K562 (cell line): ENCODE measurements at regions not wholly inside any gene's neighbourhood (a gene's known extent, or its start where the extent isn't known, plus 50 kb on each side); places are given as distances from the start of the nearest gene placed in this dataset.

Experiments
- ATAC-seq: fragments of 200-7000 bp; cut with Tn5 transposase; 3 replicates; pipeline ENCODE4 v1.9.1; 2020; ENCODE audit warnings: moderate library complexity
- BruUV-seq: library from RNA; stranded (reverse); fragments of 400-500 nt; replicated peaks from 2 replicates; lab custom pipeline; 2021; lab: Mats Ljungman, UMichigan
- CTCF ChIA-PET: fragments of 300-600 bp; formaldehyde crosslinking; extraction: SDS; loops from one replicate; lab custom pipeline; 2021; ENCODE audit warnings: low intra/inter-chr PET ratio; lab: Yijun Ruan, JAX
- POLR2A ChIA-PET: fragments of 300-600, 350-650 bp; sonication (Branson Sonifier 250); formaldehyde crosslinking; extraction: SDS; loops from one replicate; lab custom pipeline; 2021; ENCODE audit warnings: antibody characterized with exemption, inconsistent platforms; lab: Yijun Ruan, JAX
- DNase-seq, 4 experiments: peaks; one replicate each; pipeline versions ENCODE4 v3.0.0 to v3.0.0-alpha.2; 2011 to 2018; ENCODE audit warnings: low spot score in 3 of 4, mixed read lengths in 3 of 4; ENCODE audit errors: extremely low read depth in 1 of 4
- FAIRE-seq: peaks from 2 replicates; lab custom pipeline; 2011; peaks lifted over from hg19 to GRCh38; lab: Jason Lieb, UNC
- H2AFZ ChIP-seq: 2 replicates; pipeline ENCODE4 v1.6.0; 2011; ENCODE audit warnings: low read depth, low read length, control low read depth, inconsistent platforms
- H3K27ac ChIP-seq: fragments of 200-600 bp; 3 replicates; pipeline ENCODE4 v1.8.0; 2011; ENCODE audit warnings: low read depth, mild to moderate bottlenecking, control low read depth, inconsistent platforms, low read length, moderate library complexity, mixed read lengths; ENCODE audit errors: extremely low read depth
- H3K27me3 ChIP-seq, 2 experiments: fragments of 300-600 bp in 1 of 2; 2 replicates in 1 of 2; 3 replicates in 1 of 2; pipeline versions ENCODE4 v1.6.0 to v1.8.0; 2011; ENCODE audit warnings: inconsistent platforms in 2 of 2, low read length in 2 of 2, mild to moderate bottlenecking in 1 of 2, mixed read lengths in 1 of 2, moderate library complexity in 1 of 2; ENCODE audit not compliant: control insufficient read depth in 2 of 2, insufficient read depth in 2 of 2
- H3K36me3 ChIP-seq: fragments of 300-600 bp; 3 replicates; pipeline ENCODE4 v1.8.0; 2011; ENCODE audit warnings: mild to moderate bottlenecking, low read length, inconsistent platforms; ENCODE audit not compliant: control insufficient read depth, insufficient read depth
- H3K4me1 ChIP-seq, 2 experiments: fragments of 200-600 bp in 1 of 2; replicated peaks in 1 of 2; 2 replicates in 1 of 2; 3 replicates in 1 of 2; pipeline versions ENCODE4 v1.5.1 to v1.8.0; 2011; ENCODE audit warnings: inconsistent platforms in 2 of 2, low read length in 2 of 2, mild to moderate bottlenecking in 1 of 2, mixed read lengths in 1 of 2, moderate library complexity in 1 of 2; ENCODE audit not compliant: control insufficient read depth in 2 of 2, insufficient read depth in 2 of 2
- H3K4me2 ChIP-seq: 2 replicates; pipeline ENCODE4 v1.6.1; 2011; ENCODE audit warnings: low read length, control low read depth, inconsistent platforms, mixed read lengths; ENCODE audit not compliant: insufficient read depth
- H3K4me3 ChIP-seq: fragments of 200-600 bp; sonication (generic), shearing (Covaris generic); 2 replicates; pipeline ENCODE4 v1.5.1; 2016; ENCODE audit warnings: control low read depth, inconsistent platforms
- H3K79me2 ChIP-seq: fragments of 200-600 bp; 3 replicates; pipeline ENCODE4 v1.8.0; 2011; ENCODE audit warnings: low read length, inconsistent platforms; ENCODE audit not compliant: control insufficient read depth, insufficient read depth
- H3K9ac ChIP-seq, 2 experiments: 2 replicates each; pipeline versions ENCODE4 v1.6.0 to v1.6.1; 2011; ENCODE audit warnings: low read depth in 2 of 2, low read length in 2 of 2, control low read depth in 1 of 2, inconsistent platforms in 1 of 2, mild to moderate bottlenecking in 1 of 2, mixed read lengths in 1 of 2; ENCODE audit not compliant: insufficient read depth in 1 of 2
- H3K9me1 ChIP-seq: one replicate; pipeline ENCODE4 v1.6.0; 2011; ENCODE audit warnings: inconsistent platforms, mild to moderate bottlenecking, low read length, moderate library complexity; ENCODE audit not compliant: control insufficient read depth, insufficient read depth
- H3K9me3 ChIP-seq: replicated peaks from 2 replicates; pipeline ENCODE4 v1.5.1; 2011; ENCODE audit warnings: low read depth, low read length, inconsistent platforms; ENCODE audit not compliant: control insufficient read depth, insufficient read depth
- H4K20me1 ChIP-seq: replicated peaks from 2 replicates; pipeline ENCODE4 v1.6.1; 2011; ENCODE audit warnings: low read length, inconsistent platforms, mixed read lengths; ENCODE audit not compliant: control insufficient read depth, insufficient read depth
- CCAR2 ChIP-seq: fragments of 200-400 bp; formaldehyde crosslinking; IDR thresholded peaks from 2 replicates; pipeline ENCODE4 v1.6.1; 2017; ENCODE audit warnings: mild to moderate bottlenecking, low read depth, low read length
- XRCC3 ChIP-seq: fragments of 450-650 bp; IDR thresholded peaks from 2 replicates; pipeline ENCODE4 v1.6.1; 2017; ENCODE audit warnings: mild to moderate bottlenecking, moderate library complexity
- ZBTB26 ChIP-seq: fragments of 450-650 bp; formaldehyde crosslinking; IDR thresholded peaks from 2 replicates; pipeline ENCODE4 v1.4.0; 2022; ENCODE audit warnings: missing genetic modification characterization
- ZKSCAN3 ChIP-seq: fragments of 250-450 bp; sonication (Bioruptor Pico); IDR thresholded peaks from 2 replicates; pipeline ENCODE4 v1.4.0; 2020
- WGBS: fragments of 100-300 bp; shearing (Covaris generic); methylation state at CpG from one replicate; pipeline ENCODE4 v1.1.6; 2016; ENCODE audit warnings: low coverage, mixed read lengths; ENCODE audit not compliant: insufficient coverage; ENCODE audit errors: missing lambda C conversion rate; 5-methylcytosine and 5-hydroxymethylcytosine counted together
- in situ Hi-C: fragments of 300-500 bp; cut with MboI; formaldehyde crosslinking; loops from 4 replicates; pipeline ENCODE4 v1.15.0; 2018; ENCODE audit warnings: inconsistent platforms, mixed read lengths
- intact Hi-C: fragments of 100-400 bp; cut with micrococcal nuclease; formaldehyde crosslinking; loops from 2 replicates; pipeline ENCODE4 v1.14.2; 2022

- DNase-seq = no peak
- H3K4me3 ChIP-seq = no peak overlapping the region
- no peaks in the 10 kb centered on the region for H3K79me2 ChIP-seq
- no peaks in the 10 kb centered on the region for H3K4me1 ChIP-seq
- H3K27me3 ChIP-seq = no peaks in the 10 kb centered on the region
- H3K9ac ChIP-seq = no peak overlapping the region
- ChIA-PET CTCF (no interaction called here), POLR2A (no interaction called here)
- H3K27ac ChIP-seq = no peak overlapping the region
- H3K4me2 ChIP-seq = no peak overlapping the region
- BruUV-seq = no TSS peak
- H4K20me1 ChIP-seq = no peaks in the 10 kb centered on the region
- no peak for TF ChIP-seq ZBTB26 (CRISPR knock-in tag)
- no peak for FAIRE-seq
- H3K36me3 ChIP-seq = no peaks in the 10 kb centered on the region
- intact Hi-C loops (no loop called here), in situ Hi-C loops (no loop called here)
- H3K9me1 ChIP-seq = no peaks in the 10 kb centered on the region
- WGBS = 0% methylated on average over 3 of the region's 4 CpGs
- no peak overlapping the region for H2AFZ ChIP-seq
- no peak for ATAC-seq
- H3K9me3 ChIP-seq = no peaks in the 10 kb centered on the region
Observed at GRCh38 chr18:43705850-43706249, 428.6 kb upstream of the SYT4 start.

DNA sequence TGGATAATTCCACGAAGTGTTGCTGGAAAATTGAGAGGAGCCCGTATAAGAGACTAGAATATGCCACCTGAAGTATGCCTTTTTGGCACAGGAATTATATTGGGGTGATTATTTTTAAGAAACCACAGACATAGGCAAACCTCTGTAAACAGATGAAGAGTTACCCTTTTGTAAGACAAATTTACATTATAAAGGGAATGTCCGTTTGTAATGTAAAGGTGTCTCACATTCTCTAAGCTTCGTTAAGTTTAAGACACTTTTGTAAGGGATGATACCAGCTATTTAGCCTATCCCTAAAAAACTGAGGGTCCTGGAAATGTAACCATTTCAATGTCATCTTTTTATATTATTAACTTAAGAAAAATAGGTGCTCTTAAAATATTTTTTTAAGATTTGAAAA, 432.8 kb upstream of the SYT4 start:
- Histone ChIP-seq H3K27ac (no peak overlapping the region), H3K36me3 (no peaks in the 10 kb centered on the region), H3K9ac (no peak overlapping the region), H3K27me3 (no peaks in the 10 kb centered on the region), H3K79me2 (no peaks in the 10 kb centered on the region), H3K4me1 (no peaks in the 10 kb centered on the region), H4K20me1 (no peaks in the 10 kb centered on the region), H3K4me2 (no peak overlapping the region), H3K9me3 (no peaks in the 10 kb centered on the region), H3K9me1 (no peaks in the 10 kb centered on the region), H2AFZ (no peak overlapping the region), H3K4me3 (no peak overlapping the region)
- 4% methylated on average over 3 of the region's 4 CpGs for WGBS
- DNase-seq = no peak
- CTCF ChIA-PET = interaction anchor here (0.7 kb wide), 1 partner anchor 556 kb away, joined by 3 read pairs; no protein-coding TSS in a partner anchor
- no peak for ATAC-seq
- no peak for FAIRE-seq
- BruUV-seq = no TSS peak
- POLR2A ChIA-PET = no interaction called here
- intact Hi-C loops = no loop called here
- TF ChIP-seq XRCC3 = no peak
- no peak for TF ChIP-seq CCAR2
- no peak for TF ChIP-seq ZKSCAN3 (CRISPR knock-in tag)
- in situ Hi-C loops = no loop called here
